Neural crest cell (in vitro differentiated cells): ENCODE measurements at regions not wholly inside any gene's neighbourhood (a gene's known extent, or its start where the extent isn't known, plus 50 kb on each side); places are given as distances from the start of the nearest gene placed in this dataset.

Experiments used
- DNase-seq: peaks from one replicate; pipeline ENCODE4 v3.0.0; 2021; ENCODE audit warnings: low read depth, mixed read lengths, low spot score
- H3K27ac Mint-ChIP-seq: one replicate; pipeline ENCODE4 v1.8.0; 2021; ENCODE audit warnings: mild to moderate bottlenecking, mixed read lengths; ENCODE audit not compliant: unreplicated experiment
- H3K27me3 Mint-ChIP-seq: 2 replicates; pipeline ENCODE4 v1.8.0; 2021; ENCODE audit warnings: low read depth, mild to moderate bottlenecking, mixed read lengths
- H3K36me3 Mint-ChIP-seq: 2 replicates; pipeline ENCODE4 v1.8.0; 2021; ENCODE audit warnings: low read depth, mild to moderate bottlenecking, mixed read lengths
- H3K4me1 Mint-ChIP-seq: 2 replicates; pipeline ENCODE4 v1.8.0; 2021; ENCODE audit warnings: mixed read lengths
- H3K4me3 Mint-ChIP-seq: one replicate; pipeline ENCODE4 v1.8.0; 2021; ENCODE audit warnings: mild to moderate bottlenecking, mixed read lengths
- H3K9me3 Mint-ChIP-seq: 2 replicates; pipeline ENCODE4 v1.8.0; 2021; ENCODE audit warnings: mixed read lengths
- CTCF ChIP-seq: fragments of 200-600 bp; sonication (generic); conservative IDR thresholded peaks from 2 replicates; pipeline ENCODE4 v1.5.0; 2021; ENCODE audit warnings: antibody characterized with exemption, mild to moderate bottlenecking

- Mint-ChIP-seq H3K27ac (no peak overlapping the region), H3K4me1 (peaks cover 14% of the 10 kb centered on the region), H3K4me3 (no peak overlapping the region), H3K9me3 (peaks cover 5% of the 10 kb centered on the region), H3K36me3 (no peaks in the 10 kb centered on the region), H3K27me3 (no peaks in the 10 kb centered on the region)
- TF ChIP-seq CTCF: peak; percentile 61
- no peak for DNase-seq
Observed at GRCh38 chr10:63003816-63004453, 129.2 kb upstream of the NRBF2 start.

- no peaks in the 10 kb centered on the region for H3K9me3 Mint-ChIP-seq
- no peaks in the 10 kb centered on the region for H3K36me3 Mint-ChIP-seq
- no peak for TF ChIP-seq CTCF
- DNase-seq: no peak
- no peak overlapping the region for H3K27ac Mint-ChIP-seq
- no peaks in the 10 kb centered on the region for H3K27me3 Mint-ChIP-seq
- H3K4me1 Mint-ChIP-seq: peaks cover 34% of the 10 kb centered on the region
- H3K4me3 Mint-ChIP-seq: no peak overlapping the region
Observed at GRCh38 chr10:62996925-62997324, 136.2 kb upstream of the NRBF2 start.

GRCh38 chr10:62996516-62996915, 136.6 kb upstream of the NRBF2 start:
- DNase-seq: no peak
- no peak for TF ChIP-seq CTCF
- Mint-ChIP-seq H3K27me3 (no peaks in the 10 kb centered on the region), H3K9me3 (no peaks in the 10 kb centered on the region), H3K4me3 (no peak overlapping the region), H3K36me3 (no peaks in the 10 kb centered on the region), H3K4me1 (peaks cover 33% of the 10 kb centered on the region), H3K27ac (no peak overlapping the region)

- no peak for TF ChIP-seq CTCF
- Mint-ChIP-seq H3K27me3 (no peaks in the 10 kb centered on the region), H3K9me3 (no peaks in the 10 kb centered on the region), H3K36me3 (no peaks in the 10 kb centered on the region), H3K4me3 (no peak overlapping the region), H3K27ac (no peak overlapping the region), H3K4me1 (peaks cover 21% of the 10 kb centered on the region)
- DNase-seq: no peak
Observed at GRCh38 chr10:62993121-62993520, 140.0 kb upstream of the NRBF2 start.

GRCh38 chr10:62992145-62992721, 140.9 kb upstream of the NRBF2 start:
- no peak for TF ChIP-seq CTCF
- Mint-ChIP-seq H3K27me3 (no peaks in the 10 kb centered on the region), H3K4me3 (no peak overlapping the region), H3K9me3 (no peaks in the 10 kb centered on the region), H3K27ac (no peak overlapping the region), H3K4me1 (peaks cover 20% of the 10 kb centered on the region), H3K36me3 (no peaks in the 10 kb centered on the region)
- no peak for DNase-seq
